PC-3 (cell line): ENCODE measurements at regions not wholly inside any gene's neighbourhood (a gene's known extent, or its start where the extent isn't known, plus 50 kb on each side); places are given as distances from the start of the nearest gene placed in this dataset.

Source experiments
- ATAC-seq: fragments of 200-7000 bp; cut with Tn5 transposase; 2 replicates; pipeline ENCODE4 v1.9.1; 2020; ENCODE audit warnings: mild to moderate bottlenecking, moderate library complexity
- BruUV-seq: library from RNA; stranded (reverse); fragments of 400-500 nt; replicated peaks from 2 replicates; lab custom pipeline; 2021; lab: Mats Ljungman, UMichigan
- CTCF ChIA-PET: fragments of 300-600 bp; sonication (Branson Sonifier 250); formaldehyde crosslinking; loops from one replicate; lab custom pipeline; 2022; ENCODE audit warnings: antibody characterized with exemption; lab: Charles Lee
- POLR2A ChIA-PET: fragments of 300-600 bp; sonication (Branson Sonifier 250); formaldehyde crosslinking; loops from one replicate; lab custom pipeline; 2022; ENCODE audit warnings: antibody characterized with exemption; ENCODE audit not compliant: unreplicated experiment; lab: Charles Lee
- DNase-seq: peaks from one replicate; pipeline ENCODE4 v3.0.0-alpha.2; 2015
- H2AFZ ChIP-seq: fragments of 300-600 bp; sonication (generic); 2 replicates; pipeline ENCODE4 v1.6.0; 2016; ENCODE audit warnings: antibody characterized with exemption, low read length
- H3F3A ChIP-seq: fragments of 300-600 bp; sonication (generic); one replicate; pipeline ENCODE4 v1.6.0; 2017; ENCODE audit warnings: antibody characterized with exemption, low read length, control low read depth, mild to moderate bottlenecking; ENCODE audit not compliant: unreplicated experiment
- H3K27ac ChIP-seq: fragments of 300-600 bp; sonication (generic); 2 replicates; pipeline ENCODE4 v1.5.1; 2016; ENCODE audit warnings: mild to moderate bottlenecking, low read length
- H3K27me3 ChIP-seq: fragments of 300-600 bp; sonication (generic); 2 replicates; pipeline ENCODE4 v1.6.1; 2016; ENCODE audit warnings: low read length, mixed read lengths
- H3K36me3 ChIP-seq: fragments of 300-600 bp; sonication (generic); 2 replicates; pipeline ENCODE4 v1.6.1; 2016; ENCODE audit warnings: low read depth, mixed run types, low read length, mixed read lengths
- H3K4me1 ChIP-seq: fragments of 300-600 bp; sonication (generic); 2 replicates; pipeline ENCODE4 v1.5.1; 2016; ENCODE audit warnings: low read length; ENCODE audit not compliant: insufficient read depth
- H3K4me2 ChIP-seq: fragments of 300-600 bp; sonication (generic); 2 replicates; pipeline ENCODE4 v1.6.0; 2016; ENCODE audit warnings: low read length
- H3K4me3 ChIP-seq: fragments of 300-600 bp; sonication (generic); 2 replicates; pipeline ENCODE4 v1.5.1; 2016; ENCODE audit warnings: mild to moderate bottlenecking, low read length, mixed read lengths
- H3K79me2 ChIP-seq: fragments of 300-600 bp; sonication (generic); 2 replicates; pipeline ENCODE4 v1.6.1; 2017; ENCODE audit warnings: low read length, mixed read lengths
- H3K9ac ChIP-seq: fragments of 300-600 bp; sonication (generic); 2 replicates; pipeline ENCODE4 v1.6.0; 2016; ENCODE audit warnings: mild to moderate bottlenecking, low read length
- H3K9me2 ChIP-seq: fragments of 300-600 bp; sonication (generic); replicated peaks from 2 replicates; pipeline ENCODE4 v1.6.1; 2016; ENCODE audit warnings: mixed run types, low read length, mixed read lengths
- H3K9me3 ChIP-seq: fragments of 300-600 bp; sonication (generic); 2 replicates; pipeline ENCODE4 v1.6.1; 2016; ENCODE audit warnings: low read length, mixed read lengths
- H4K20me1 ChIP-seq: fragments of 300-600 bp; sonication (generic); 2 replicates; pipeline ENCODE4 v1.6.1; 2016; ENCODE audit warnings: low read length, mixed read lengths
- CTCF ChIP-seq: fragments of 300-600 bp; sonication (generic); conservative IDR thresholded peaks from 2 replicates; pipeline ENCODE4 v1.5.1; 2017; ENCODE audit warnings: antibody characterized with exemption, low read depth, mild to moderate bottlenecking, low read length
- EZH2 ChIP-seq: fragments of 300-600 bp; sonication (generic); IDR thresholded peaks from one replicate; pipeline ENCODE4 v1.6.1; 2017; ENCODE audit warnings: antibody characterized with exemption, mild to moderate bottlenecking, low read length; ENCODE audit not compliant: unreplicated experiment
- EZH2phosphoT487 ChIP-seq: fragments of 300-600 bp; sonication (generic); IDR thresholded peaks from 2 replicates; pipeline ENCODE4 v1.6.1; 2018; ENCODE audit warnings: mild to moderate bottlenecking, antibody characterized with exemption, low read length, borderline replicate concordance
- intact Hi-C: fragments of 100-400 bp; cut with micrococcal nuclease; formaldehyde crosslinking; loops from 2 replicates; pipeline ENCODE4 v1.9.0; 2023

- POLR2A ChIA-PET = no interaction called here
- H2AFZ ChIP-seq = no peak overlapping the region
- peaks cover 7% of the 10 kb centered on the region; the same call in 1 of the 2 replicates for H3K27me3 ChIP-seq
- no peak overlapping the region for H3K4me3 ChIP-seq
- no peaks in the 10 kb centered on the region for H3K4me1 ChIP-seq
- no peak overlapping the region for H3K9ac ChIP-seq
- TF ChIP-seq CTCF = no peak
- TF ChIP-seq EZH2phosphoT487 = no peak
- no peak for TF ChIP-seq EZH2
- H3K9me3 ChIP-seq = no peaks in the 10 kb centered on the region
- DNase-seq = no peak
- H3K4me2 ChIP-seq = no peak overlapping the region
- no peaks in the 10 kb centered on the region for H4K20me1 ChIP-seq
- H3K9me2 ChIP-seq = no peaks in the 10 kb centered on the region
- ATAC-seq = no peak
- no peak overlapping the region for H3K27ac ChIP-seq
- no peaks in the 10 kb centered on the region for H3K79me2 ChIP-seq
- no peaks in the 10 kb centered on the region for H3F3A ChIP-seq
- intact Hi-C loops = no loop called here
- H3K36me3 ChIP-seq = no peaks in the 10 kb centered on the region
- BruUV-seq = no TSS peak
- CTCF ChIA-PET = no interaction called here
Measured at GRCh38 chr6:170164271-170164900, 126.5 kb downstream of the DLL1 start.

GRCh38 chr6:170163405-170164170 lies 127.3 kb downstream of the DLL1 start:
- Histone ChIP-seq H3K9me3 (no peaks in the 10 kb centered on the region), H3K27me3 (peaks cover 7% of the 10 kb centered on the region; the same call in 1 of the 2 replicates), H4K20me1 (no peaks in the 10 kb centered on the region), H3K4me3 (no peak overlapping the region), H3K27ac (no peak overlapping the region), H3K9me2 (no peaks in the 10 kb centered on the region), H3K4me2 (no peak overlapping the region), H3K9ac (no peak overlapping the region), H3K79me2 (no peaks in the 10 kb centered on the region), H2AFZ (no peak overlapping the region), H3K36me3 (no peaks in the 10 kb centered on the region), H3K4me1 (no peaks in the 10 kb centered on the region), H3F3A (no peaks in the 10 kb centered on the region)
- no peak for TF ChIP-seq EZH2phosphoT487
- no peak for TF ChIP-seq EZH2
- intact Hi-C loops = no loop called here
- BruUV-seq = no TSS peak
- ATAC-seq = no peak
- ChIA-PET CTCF (no interaction called here), POLR2A (no interaction called here)
- DNase-seq = no peak

GRCh38 chr6:170162775-170163404 lies 128.0 kb downstream of the DLL1 start:
- no peak overlapping the region for H3K4me2 ChIP-seq
- H3K9me3 ChIP-seq = no peaks in the 10 kb centered on the region
- H3K4me3 ChIP-seq = no peak overlapping the region
- no peaks in the 10 kb centered on the region for H3K9me2 ChIP-seq
- no peaks in the 10 kb centered on the region for H3K79me2 ChIP-seq
- H3K27me3 ChIP-seq = peaks cover under 1% of the 10 kb centered on the region; the same call in 1 of the 2 replicates
- ChIA-PET POLR2A (no interaction called here), CTCF (no interaction called here)
- H3K9ac ChIP-seq = no peak overlapping the region
- H2AFZ ChIP-seq = no peak overlapping the region
- DNase-seq (no peak), ATAC-seq (no peak)
- no peak overlapping the region for H3K27ac ChIP-seq
- H3K4me1 ChIP-seq = no peaks in the 10 kb centered on the region
- intact Hi-C loops = no loop called here
- no TSS peak for BruUV-seq
- no peaks in the 10 kb centered on the region for H3F3A ChIP-seq
- H4K20me1 ChIP-seq = no peaks in the 10 kb centered on the region
- TF ChIP-seq CTCF (no peak), EZH2phosphoT487 (no peak), EZH2 (no peak)
- H3K36me3 ChIP-seq = no peaks in the 10 kb centered on the region
